ENCODE measurements at regions not wholly inside any gene's neighbourhood (a gene's known extent, or its start where the extent isn't known, plus 50 kb on each side); places are given as distances from the start of the nearest gene placed in this dataset.

GRCh38 chr14:104373055-104373854 lies 206.3 kb upstream of the C14orf180 start:
- no peak for DNase-seq (ENCODE audit: low read depth, low spot score)

GRCh38 chr14:104373855-104374717 lies 205.5 kb upstream of the C14orf180 start:
- H3K4me3 ChIP-seq (ENCODE audit: low read length), result no peak overlapping the region
- DNase-seq (ENCODE audit: low read depth, low spot score), result no peak

More at GRCh38 chr14:104373055-104373854, 206.3 kb upstream of the C14orf180 start:
- no peak overlapping the region for H3K4me3 ChIP-seq (ENCODE audit: low read length)

GRCh38 chr14:104374718-104375080 lies 204.9 kb upstream of the C14orf180 start:
- H3K4me3 ChIP-seq (ENCODE audit: low read length), result no peak overlapping the region
- DNase-seq (ENCODE audit: low read depth, low spot score), result no peak

GRCh38 chr14:104375551-104376201 lies 203.9 kb upstream of the C14orf180 start:
- H3K4me3 ChIP-seq (ENCODE audit: low read length), result no peak overlapping the region
- no peak for DNase-seq (ENCODE audit: low read depth, low spot score)

- H3K4me3 ChIP-seq (ENCODE audit: low read length), result no peak overlapping the region
- DNase-seq (ENCODE audit: low read depth, low spot score), result no peak
These were observed 203.1 kb upstream of the C14orf180 start for GRCh38 chr14:104376202-104377140.

- H3K4me3 ChIP-seq (ENCODE audit: low read length), result no peak overlapping the region
- DNase-seq (ENCODE audit: low read depth, low spot score), result no peak
These were observed 202.3 kb upstream of the C14orf180 start for GRCh38 chr14:104377256-104377655.

- DNase-seq (ENCODE audit: low read depth, low spot score), result no peak
- no peak overlapping the region for H3K4me3 ChIP-seq (ENCODE audit: low read length)
These were observed 200.9 kb upstream of the C14orf180 start for GRCh38 chr14:104378698-104379113.

GRCh38 chr14:104382361-104383087 lies 197.0 kb upstream of the C14orf180 start:
- no peak for DNase-seq (ENCODE audit: low read depth, low spot score)
- no peak overlapping the region for H3K4me3 ChIP-seq (ENCODE audit: low read length)

GRCh38 chr14:104383088-104383995 lies 196.2 kb upstream of the C14orf180 start:
- DNase-seq (ENCODE audit: low read depth, low spot score), result no peak
- no peak overlapping the region for H3K4me3 ChIP-seq (ENCODE audit: low read length)

GRCh38 chr14:104383996-104384775 lies 195.4 kb upstream of the C14orf180 start:
- no peak for DNase-seq (ENCODE audit: low read depth, low spot score)
- H3K4me3 ChIP-seq (ENCODE audit: low read length), result no peak overlapping the region

GRCh38 chr14:104384776-104385071 lies 194.8 kb upstream of the C14orf180 start:
- DNase-seq (ENCODE audit: low read depth, low spot score), result no peak
- H3K4me3 ChIP-seq (ENCODE audit: low read length), result no peak overlapping the region

- DNase-seq (ENCODE audit: low read depth, low spot score), result no peak
- no peak overlapping the region for H3K4me3 ChIP-seq (ENCODE audit: low read length)
These were observed 194.5 kb upstream of the C14orf180 start for GRCh38 chr14:104385111-104385510.

GRCh38 chr14:104385531-104386101 lies 193.9 kb upstream of the C14orf180 start:
- no peak for DNase-seq (ENCODE audit: low read depth, low spot score)
- H3K4me3 ChIP-seq (ENCODE audit: low read length), result no peak overlapping the region

GRCh38 chr14:104386151-104386841 lies 193.3 kb upstream of the C14orf180 start:
- no peak for DNase-seq (ENCODE audit: low read depth, low spot score)
- no peak overlapping the region for H3K4me3 ChIP-seq (ENCODE audit: low read length)

GRCh38 chr14:104387022-104388010 lies 192.2 kb upstream of the C14orf180 start:
- no peak for DNase-seq (ENCODE audit: low read depth, low spot score)
- H3K4me3 ChIP-seq (ENCODE audit: low read length), result no peak overlapping the region
